ENCODE measurements at regions not wholly inside any gene's neighbourhood (a gene's known extent, or its start where the extent isn't known, plus 50 kb on each side); places are given as distances from the start of the nearest gene placed in this dataset.

- Histone ChIP-seq H4K5ac (ENCODE audit: low read length) (no peak overlapping the region), H3K79me2 (ENCODE audit: control insufficient read depth, insufficient read depth, low read length) (no peaks in the 10 kb centered on the region), H3K27me3 (ENCODE audit: insufficient read depth, low read length, poor library complexity) (no peaks in the 10 kb centered on the region), H3K27ac (ENCODE audit: low read depth, low read length) (no peak overlapping the region), H3K9ac (ENCODE audit: low read length) (no peak overlapping the region), H3K23ac (ENCODE audit: low read length) (no peak overlapping the region), H4K8ac (ENCODE audit: low read depth, low read length) (no peak overlapping the region), H2BK15ac (replicated peaks; ENCODE audit: low read depth) (no peak overlapping the region), H3K4me1 (ENCODE audit: control insufficient read depth, low read depth, low read length) (no peaks in the 10 kb centered on the region), H3K4me2 (ENCODE audit: low read length) (no peak overlapping the region), H3K4ac (ENCODE audit: low read depth, low read length) (no peak overlapping the region), H2BK5ac (ENCODE audit: low read length) (no peak overlapping the region), H3K56ac (ENCODE audit: low read length) (no peak overlapping the region), H3K18ac (ENCODE audit: low read length) (no peak overlapping the region), H2AK5ac (ENCODE audit: low read length) (no peak overlapping the region), H2BK120ac (ENCODE audit: low read depth, low read length) (no peak overlapping the region), H3K36me3 (ENCODE audit: control insufficient read depth, insufficient read depth, low read length) (no peaks in the 10 kb centered on the region), H3K79me1 (ENCODE audit: low read length) (no peaks in the 10 kb centered on the region), H3K4me3 (ENCODE audit: low read length) (no peak overlapping the region)
- no CpG with 5 or more reads among the region's 2 CpGs for WGBS (ENCODE audit: extremely low coverage, insufficient coverage, low lambda C conversion rate)
- no peak for DNase-seq
These were observed 66.0 kb upstream of the TNS3 start for GRCh38 chr7:47647918-47648250.

DNA sequence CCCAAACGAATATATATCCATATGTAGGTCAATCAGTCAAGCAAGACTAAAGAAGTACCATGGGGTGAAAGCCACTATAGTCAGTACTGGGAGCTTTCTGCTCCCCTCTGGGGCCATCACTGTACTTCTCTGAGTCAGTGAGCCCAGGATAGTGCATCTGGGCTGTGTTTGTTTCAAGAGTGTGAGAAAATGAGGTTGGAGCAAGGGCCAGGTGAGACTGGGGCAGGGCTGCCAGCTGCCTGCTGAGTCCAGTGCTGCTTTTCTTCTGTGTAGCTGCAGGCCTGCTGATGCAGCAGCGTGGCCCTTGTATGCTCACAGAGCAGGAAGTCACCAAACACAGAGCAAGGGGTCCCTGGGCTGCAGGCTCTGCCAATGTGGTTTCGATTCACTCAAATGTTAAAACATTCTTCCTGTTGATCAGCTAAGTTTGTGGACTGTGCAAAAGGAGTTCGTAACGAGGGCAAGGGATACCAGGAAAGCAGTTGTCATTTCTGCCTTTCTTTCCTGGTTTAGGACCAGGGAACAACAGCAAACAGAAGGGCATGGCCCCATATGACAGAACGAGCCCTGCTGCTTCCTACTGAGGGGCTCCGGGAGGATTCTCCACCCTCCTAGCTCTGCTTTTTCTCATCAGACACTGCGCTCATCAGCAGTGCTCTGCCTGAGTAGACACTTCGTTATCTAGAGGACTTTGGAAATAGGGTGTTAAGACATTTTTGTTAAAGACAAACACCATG, 65.4 kb upstream of the TNS3 start:
- H3K4me2 ChIP-seq (ENCODE audit: low read length) = no peak overlapping the region
- H3K4ac ChIP-seq (ENCODE audit: low read depth, low read length) = no peak overlapping the region
- H3K27ac ChIP-seq (ENCODE audit: low read depth, low read length) = no peak overlapping the region
- H3K79me1 ChIP-seq (ENCODE audit: low read length) = no peaks in the 10 kb centered on the region
- H3K23ac ChIP-seq (ENCODE audit: low read length) = no peak overlapping the region
- WGBS (ENCODE audit: extremely low coverage, insufficient coverage, low lambda C conversion rate) = no CpG with 5 or more reads among the region's 9 CpGs
- H4K5ac ChIP-seq (ENCODE audit: low read length) = no peak overlapping the region
- no peak overlapping the region for H3K4me3 ChIP-seq (ENCODE audit: low read length)
- H3K56ac ChIP-seq (ENCODE audit: low read length) = no peak overlapping the region
- H3K9ac ChIP-seq (ENCODE audit: low read length) = no peak overlapping the region
- no peak overlapping the region for H2BK5ac ChIP-seq (ENCODE audit: low read length)
- H2AK5ac ChIP-seq (ENCODE audit: low read length) = no peak overlapping the region
- no peak overlapping the region for H4K8ac ChIP-seq (ENCODE audit: low read depth, low read length)
- H3K36me3 ChIP-seq (ENCODE audit: control insufficient read depth, insufficient read depth, low read length) = no peaks in the 10 kb centered on the region
- H3K18ac ChIP-seq (ENCODE audit: low read length) = no peak overlapping the region
- DNase-seq = no peak
- H2BK120ac ChIP-seq (ENCODE audit: low read depth, low read length) = no peak overlapping the region
- H2BK15ac ChIP-seq (replicated peaks; ENCODE audit: low read depth) = no peak overlapping the region
- no peaks in the 10 kb centered on the region for H3K4me1 ChIP-seq (ENCODE audit: control insufficient read depth, low read depth, low read length)
- H3K27me3 ChIP-seq (ENCODE audit: insufficient read depth, low read length, poor library complexity) = no peaks in the 10 kb centered on the region
- H3K79me2 ChIP-seq (ENCODE audit: control insufficient read depth, insufficient read depth, low read length) = no peaks in the 10 kb centered on the region

DNA sequence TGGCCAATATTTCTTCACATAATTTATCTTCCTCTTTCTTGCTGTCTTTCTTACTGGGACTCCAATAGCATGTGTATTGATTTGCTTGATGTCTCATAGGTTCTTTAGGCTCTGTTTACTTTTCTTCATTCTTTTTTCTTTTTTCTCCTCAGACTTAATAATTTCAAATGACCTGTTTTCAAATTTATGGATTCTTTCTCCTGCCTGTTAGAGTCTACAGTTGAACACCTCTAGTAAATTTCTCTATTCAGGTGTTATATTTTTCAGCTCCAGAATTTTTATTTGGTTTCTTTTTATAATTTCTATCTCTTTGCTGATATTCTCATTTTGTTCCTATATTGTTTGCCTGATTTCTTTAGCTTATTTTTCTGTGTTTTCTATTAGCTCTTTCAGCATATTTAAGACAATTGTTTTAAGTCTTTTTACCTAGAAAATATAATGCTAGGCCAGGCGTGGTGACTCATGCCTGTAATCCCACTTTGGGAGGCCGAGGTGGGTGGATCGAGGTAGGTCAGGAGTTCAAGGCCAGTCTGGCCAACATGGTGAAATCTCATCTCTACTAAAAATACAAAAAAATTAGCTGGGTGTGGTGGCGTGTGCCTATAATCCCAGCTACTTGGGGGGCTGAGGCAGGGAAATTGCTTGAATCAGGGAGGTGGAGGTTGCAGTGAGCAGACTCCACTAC, 61.9 kb upstream of the TNS3 start:
- H3K4me2 ChIP-seq (ENCODE audit: low read length) = no peak overlapping the region
- no peaks in the 10 kb centered on the region for H3K79me2 ChIP-seq (ENCODE audit: control insufficient read depth, insufficient read depth, low read length)
- no peaks in the 10 kb centered on the region for H3K4me1 ChIP-seq (ENCODE audit: control insufficient read depth, low read depth, low read length)
- H2BK120ac ChIP-seq (ENCODE audit: low read depth, low read length) = no peak overlapping the region
- no peak overlapping the region for H2BK15ac ChIP-seq (replicated peaks; ENCODE audit: low read depth)
- no peak overlapping the region for H3K18ac ChIP-seq (ENCODE audit: low read length)
- H3K79me1 ChIP-seq (ENCODE audit: low read length) = no peaks in the 10 kb centered on the region
- H3K27ac ChIP-seq (ENCODE audit: low read depth, low read length) = no peak overlapping the region
- H3K4me3 ChIP-seq (ENCODE audit: low read length) = no peak overlapping the region
- no CpG with 5 or more reads among the region's 4 CpGs for WGBS (ENCODE audit: extremely low coverage, insufficient coverage, low lambda C conversion rate)
- H2AK5ac ChIP-seq (ENCODE audit: low read length) = no peak overlapping the region
- no peaks in the 10 kb centered on the region for H3K27me3 ChIP-seq (ENCODE audit: insufficient read depth, low read length, poor library complexity)
- H3K4ac ChIP-seq (ENCODE audit: low read depth, low read length) = no peak overlapping the region
- H3K9ac ChIP-seq (ENCODE audit: low read length) = no peak overlapping the region
- H3K23ac ChIP-seq (ENCODE audit: low read length) = no peak overlapping the region
- no peaks in the 10 kb centered on the region for H3K36me3 ChIP-seq (ENCODE audit: control insufficient read depth, insufficient read depth, low read length)
- H3K56ac ChIP-seq (ENCODE audit: low read length) = no peak overlapping the region
- no peak overlapping the region for H2BK5ac ChIP-seq (ENCODE audit: low read length)
- DNase-seq = no peak
- no peak overlapping the region for H4K5ac ChIP-seq (ENCODE audit: low read length)
- H4K8ac ChIP-seq (ENCODE audit: low read depth, low read length) = no peak overlapping the region

DNA sequence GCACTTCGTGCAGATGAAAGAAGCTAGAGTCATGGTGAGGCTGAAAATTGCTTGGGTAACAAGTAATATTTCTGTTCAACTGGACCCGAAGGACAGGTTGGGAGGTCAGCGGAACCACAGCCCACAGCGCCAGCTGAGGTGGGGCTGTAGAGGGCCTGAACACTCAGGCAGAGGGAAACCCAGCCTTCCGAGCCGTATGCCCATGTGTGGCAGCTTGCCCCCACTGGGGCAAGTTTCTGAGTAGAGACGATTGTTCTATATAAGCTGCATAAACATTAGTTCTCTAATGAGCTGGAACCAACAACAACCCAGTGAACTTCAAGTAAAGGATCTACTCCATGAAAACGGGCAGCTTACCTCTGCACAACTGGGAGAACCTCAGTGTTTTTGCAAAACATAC, 58.4 kb upstream of the TNS3 start:
- H3K79me1 ChIP-seq (ENCODE audit: low read length) = no peaks in the 10 kb centered on the region
- H2BK15ac ChIP-seq (replicated peaks; ENCODE audit: low read depth) = no peak overlapping the region
- no peak overlapping the region for H3K4ac ChIP-seq (ENCODE audit: low read depth, low read length)
- H3K79me2 ChIP-seq (ENCODE audit: control insufficient read depth, insufficient read depth, low read length) = no peaks in the 10 kb centered on the region
- no peak overlapping the region for H3K18ac ChIP-seq (ENCODE audit: low read length)
- H2BK5ac ChIP-seq (ENCODE audit: low read length) = no peak overlapping the region
- DNase-seq = no peak
- no peaks in the 10 kb centered on the region for H3K4me1 ChIP-seq (ENCODE audit: control insufficient read depth, low read depth, low read length)
- H3K4me2 ChIP-seq (ENCODE audit: low read length) = no peak overlapping the region
- H4K5ac ChIP-seq (ENCODE audit: low read length) = no peak overlapping the region
- WGBS (ENCODE audit: extremely low coverage, insufficient coverage, low lambda C conversion rate) = no CpG with 5 or more reads among the region's 8 CpGs
- no peak overlapping the region for H3K4me3 ChIP-seq (ENCODE audit: low read length)
- no peak overlapping the region for H3K56ac ChIP-seq (ENCODE audit: low read length)
- no peak overlapping the region for H2AK5ac ChIP-seq (ENCODE audit: low read length)
- H3K27me3 ChIP-seq (ENCODE audit: insufficient read depth, low read length, poor library complexity) = no peaks in the 10 kb centered on the region
- no peak overlapping the region for H2BK120ac ChIP-seq (ENCODE audit: low read depth, low read length)
- H3K9ac ChIP-seq (ENCODE audit: low read length) = no peak overlapping the region
- H3K23ac ChIP-seq (ENCODE audit: low read length) = no peak overlapping the region
- H4K8ac ChIP-seq (ENCODE audit: low read depth, low read length) = no peak overlapping the region
- no peaks in the 10 kb centered on the region for H3K36me3 ChIP-seq (ENCODE audit: control insufficient read depth, insufficient read depth, low read length)
- no peak overlapping the region for H3K27ac ChIP-seq (ENCODE audit: low read depth, low read length)

GRCh38 chr7:47639495-47640110, 57.7 kb upstream of the TNS3 start:
- H3K4me3 ChIP-seq (ENCODE audit: low read length) = no peak overlapping the region
- no peak overlapping the region for H3K56ac ChIP-seq (ENCODE audit: low read length)
- 100% methylated on average over 2 of the region's 3 CpGs for WGBS (ENCODE audit: extremely low coverage, insufficient coverage, low lambda C conversion rate)

More at GRCh38 chr7:47639495-47640110, 57.7 kb upstream of the TNS3 start:
- Histone ChIP-seq H3K9ac (ENCODE audit: low read length) (no peak overlapping the region), H3K4ac (ENCODE audit: low read depth, low read length) (no peak overlapping the region), H4K8ac (ENCODE audit: low read depth, low read length) (no peak overlapping the region), H3K79me2 (ENCODE audit: control insufficient read depth, insufficient read depth, low read length) (no peaks in the 10 kb centered on the region), H2BK120ac (ENCODE audit: low read depth, low read length) (no peak overlapping the region), H3K36me3 (ENCODE audit: control insufficient read depth, insufficient read depth, low read length) (no peaks in the 10 kb centered on the region), H3K18ac (ENCODE audit: low read length) (no peak overlapping the region), H2BK5ac (ENCODE audit: low read length) (no peak overlapping the region), H3K23ac (ENCODE audit: low read length) (no peak overlapping the region), H3K4me1 (ENCODE audit: control insufficient read depth, low read depth, low read length) (no peaks in the 10 kb centered on the region), H3K27me3 (ENCODE audit: insufficient read depth, low read length, poor library complexity) (no peaks in the 10 kb centered on the region), H2AK5ac (ENCODE audit: low read length) (no peak overlapping the region), H3K27ac (ENCODE audit: low read depth, low read length) (no peak overlapping the region), H2BK15ac (replicated peaks; ENCODE audit: low read depth) (no peak overlapping the region), H3K79me1 (ENCODE audit: low read length) (no peaks in the 10 kb centered on the region), H4K5ac (ENCODE audit: low read length) (no peak overlapping the region), H3K4me2 (ENCODE audit: low read length) (no peak overlapping the region)
- DNase-seq = no peak

Measured in mesendoderm (in vitro differentiated cells).